ENCODE measurements at regions not wholly inside any gene's neighbourhood (a gene's known extent, or its start where the extent isn't known, plus 50 kb on each side); places are given as distances from the start of the nearest gene placed in this dataset.

DNA sequence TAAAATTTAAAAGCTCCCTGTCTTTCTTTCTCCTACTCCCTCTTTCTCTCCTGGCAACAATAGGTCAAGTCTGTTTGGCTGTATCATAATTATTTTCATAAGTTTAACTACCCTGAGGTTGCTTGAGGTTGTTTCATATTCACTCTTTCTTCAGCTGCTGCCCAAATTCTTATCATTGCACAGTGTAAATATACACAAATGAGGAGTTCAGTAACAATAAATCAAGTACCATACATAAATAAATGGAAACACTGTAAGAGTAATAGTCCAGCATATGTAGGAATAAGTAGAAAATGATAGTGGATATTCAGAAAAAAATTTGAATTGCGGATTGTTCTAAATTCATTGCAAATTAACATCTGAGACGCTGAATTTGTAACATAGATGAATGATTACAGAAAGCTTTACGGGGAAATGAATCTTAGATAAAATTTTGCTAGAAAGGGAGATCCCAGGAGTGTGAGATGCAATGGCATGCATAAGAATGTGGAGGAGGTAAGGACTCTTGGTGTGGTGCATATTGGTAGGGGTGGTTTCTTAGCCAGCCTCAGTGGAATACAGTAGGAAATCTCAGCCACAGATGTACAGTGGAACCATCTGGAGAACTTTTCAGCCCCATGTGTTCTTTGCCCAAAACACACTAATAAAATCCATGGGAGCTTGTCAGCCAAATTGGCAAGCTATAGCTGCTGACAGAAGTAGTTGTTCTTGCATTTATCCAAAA is 480.7 kb downstream of the HTR1B start:
- TF ChIP-seq, protein P1, sequence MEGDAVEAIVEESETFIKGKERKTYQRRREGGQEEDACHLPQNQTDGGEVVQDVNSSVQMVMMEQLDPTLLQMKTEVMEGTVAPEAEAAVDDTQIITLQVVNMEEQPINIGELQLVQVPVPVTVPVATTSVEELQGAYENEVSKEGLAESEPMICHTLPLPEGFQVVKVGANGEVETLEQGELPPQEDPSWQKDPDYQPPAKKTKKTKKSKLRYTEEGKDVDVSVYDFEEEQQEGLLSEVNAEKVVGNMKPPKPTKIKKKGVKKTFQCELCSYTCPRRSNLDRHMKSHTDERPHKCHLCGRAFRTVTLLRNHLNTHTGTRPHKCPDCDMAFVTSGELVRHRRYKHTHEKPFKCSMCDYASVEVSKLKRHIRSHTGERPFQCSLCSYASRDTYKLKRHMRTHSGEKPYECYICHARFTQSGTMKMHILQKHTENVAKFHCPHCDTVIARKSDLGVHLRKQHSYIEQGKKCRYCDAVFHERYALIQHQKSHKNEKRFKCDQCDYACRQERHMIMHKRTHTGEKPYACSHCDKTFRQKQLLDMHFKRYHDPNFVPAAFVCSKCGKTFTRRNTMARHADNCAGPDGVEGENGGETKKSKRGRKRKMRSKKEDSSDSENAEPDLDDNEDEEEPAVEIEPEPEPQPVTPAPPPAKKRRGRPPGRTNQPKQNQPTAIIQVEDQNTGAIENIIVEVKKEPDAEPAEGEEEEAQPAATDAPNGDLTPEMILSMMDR (IDR thresholded peaks at IDR 0.05; ENCODE audit: borderline replicate concordance, extremely low read depth, low read length, poor library complexity, severe bottlenecking): no peak
- TF ChIP-seq EZH2 (IDR thresholded peaks at IDR 0.05; ENCODE audit: borderline replicate concordance, low read depth, low read length, severe bottlenecking): no peak

Data from DND-41 (cell line).